ENCODE measurements at regions not wholly inside any gene's neighbourhood (a gene's known extent, or its start where the extent isn't known, plus 50 kb on each side); places are given as distances from the start of the nearest gene placed in this dataset.
"Not testable (repeated sequence)": the region's sequence is repeated elsewhere in the genome, so short reads cannot be mapped to it uniquely, and the experiment has no call there.

DNA sequence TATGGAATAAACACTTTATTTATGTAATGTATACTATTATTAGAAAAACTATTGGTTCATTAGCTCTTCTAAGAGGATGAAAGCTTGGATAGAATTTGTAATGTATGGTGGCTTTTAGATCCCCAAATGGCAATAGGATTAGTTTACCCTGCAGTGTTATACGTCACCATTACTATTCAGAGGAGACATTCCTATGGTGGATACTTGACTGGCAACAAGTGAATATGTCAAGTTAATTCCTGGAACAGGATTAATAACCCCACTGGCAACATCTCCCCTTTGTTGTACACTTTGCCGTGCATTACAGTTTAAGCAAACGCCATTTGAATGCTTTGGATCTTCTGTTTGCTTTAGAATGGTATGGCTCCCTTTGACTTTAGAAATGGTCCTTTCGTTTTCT is 420.3 kb downstream of the FAM47B start:
- Histone ChIP-seq H3K4me3 (no peak overlapping the region), H3K9me3 (no peaks in the 10 kb centered on the region), H3K36me3 (no peaks in the 10 kb centered on the region), H3K27ac (no peak overlapping the region), H3K27me3 (replicated peaks; ENCODE audit: insufficient read depth) (no peaks in the 10 kb centered on the region), H3K4me1 (replicated peaks) (no peaks in the 10 kb centered on the region)
- TF ChIP-seq POLR2A (IDR thresholded peaks at IDR 0.05) (no peak), POLR2AphosphoS5 (IDR thresholded peaks at IDR 0.05) (no peak), CTCF (IDR thresholded peaks at IDR 0.05) (no peak)
- intact Hi-C loops (cut with DNase I) = no loop called here
- DNase-seq (ENCODE audit: low spot score) = no peak
- 64% methylated on average over 4 of the region's 4 CpGs for WGBS

DNA sequence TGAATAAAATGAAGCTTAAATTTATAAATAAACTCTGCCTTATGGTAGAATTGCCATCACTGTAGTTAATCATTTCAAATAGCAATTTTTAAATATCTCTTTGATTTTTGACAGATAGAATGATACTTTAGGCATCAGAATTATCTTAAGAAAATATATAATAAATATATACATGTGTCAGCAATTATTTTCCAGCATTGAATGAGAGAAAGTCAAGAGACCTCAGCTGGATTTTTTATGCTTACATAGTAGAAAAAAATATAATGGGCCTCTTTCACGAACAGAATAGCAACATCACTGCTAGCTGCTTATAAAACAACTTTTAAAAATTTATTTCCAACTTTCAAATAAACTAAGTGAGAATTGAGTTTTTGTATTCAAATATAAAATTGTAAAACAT is 424.0 kb upstream of the MAGEB16 start:
- no peaks in the 10 kb centered on the region for H3K9me3 ChIP-seq
- no peaks in the 10 kb centered on the region for H3K4me1 ChIP-seq (replicated peaks)
- 70% methylated on average over 1 of the region's 1 CpG for WGBS
- H3K27me3 ChIP-seq (replicated peaks; ENCODE audit: insufficient read depth) = no peaks in the 10 kb centered on the region
- H3K4me3 ChIP-seq = no peak overlapping the region
- H3K36me3 ChIP-seq = no peaks in the 10 kb centered on the region
- no peak for DNase-seq (ENCODE audit: low spot score)
- TF ChIP-seq CTCF (IDR thresholded peaks at IDR 0.05) = no peak
- TF ChIP-seq POLR2A (IDR thresholded peaks at IDR 0.05) = no peak
- no peak for TF ChIP-seq POLR2AphosphoS5 (IDR thresholded peaks at IDR 0.05)
- intact Hi-C loops (cut with DNase I) = no loop called here
- no peak overlapping the region for H3K27ac ChIP-seq

GRCh38 chrX:35380808-35381700 is 417.1 kb upstream of the MAGEB16 start:
- intact Hi-C loops (cut with DNase I) = no loop called here
- TF ChIP-seq CTCF (IDR thresholded peaks at IDR 0.05) = peak in 1 of 4 experiments; percentile 38
- no peak for TF ChIP-seq POLR2A (IDR thresholded peaks at IDR 0.05)
- TF ChIP-seq POLR2AphosphoS5 (IDR thresholded peaks at IDR 0.05) = no peak
- H3K4me3 ChIP-seq = no peak overlapping the region
- DNase-seq (ENCODE audit: low spot score) = no peak
- 84% methylated on average over 6 of the region's 6 CpGs for WGBS
- H3K9me3 ChIP-seq = no peaks in the 10 kb centered on the region
- no peaks in the 10 kb centered on the region for H3K4me1 ChIP-seq (replicated peaks)
- H3K27ac ChIP-seq = no peak overlapping the region
- no peaks in the 10 kb centered on the region for H3K36me3 ChIP-seq
- H3K27me3 ChIP-seq (replicated peaks; ENCODE audit: insufficient read depth) = no peaks in the 10 kb centered on the region

DNA sequence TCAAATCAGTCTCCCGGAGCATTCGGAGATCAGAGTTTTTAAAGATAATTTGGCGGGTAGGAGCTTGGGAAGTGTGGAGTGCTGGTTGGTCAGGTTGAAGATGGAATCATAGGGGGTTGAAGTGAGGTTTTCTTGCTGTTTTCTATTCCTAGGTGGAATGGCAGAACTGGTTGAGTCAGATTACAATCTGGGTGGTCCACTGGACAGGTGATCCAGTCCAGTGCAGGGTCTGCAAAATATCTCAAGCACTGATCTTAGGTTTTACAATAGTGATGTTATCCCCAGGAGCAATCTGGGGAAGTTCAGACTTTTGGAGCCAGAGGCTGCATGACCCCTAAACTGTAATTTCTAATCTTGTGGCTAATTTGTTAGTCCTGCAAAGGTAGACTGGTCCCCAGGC is 416.4 kb upstream of the MAGEB16 start:
- WGBS = 100% methylated on average over 3 of the region's 3 CpGs
- intact Hi-C loops (cut with DNase I) = not testable (repeated sequence)

GRCh38 chrX:35382966-35383365 is 415.2 kb upstream of the MAGEB16 start:
- WGBS = 79% methylated on average over 3 of the region's 4 CpGs
- intact Hi-C loops (cut with DNase I) = no loop called here
- no peak overlapping the region for H3K4me3 ChIP-seq
- H3K27me3 ChIP-seq (replicated peaks; ENCODE audit: insufficient read depth) = no peaks in the 10 kb centered on the region
- TF ChIP-seq POLR2A (IDR thresholded peaks at IDR 0.05) (no peak), CTCF (IDR thresholded peaks at IDR 0.05) (no peak), POLR2AphosphoS5 (IDR thresholded peaks at IDR 0.05) (no peak)
- no peak overlapping the region for H3K27ac ChIP-seq
- H3K9me3 ChIP-seq = no peaks in the 10 kb centered on the region
- H3K4me1 ChIP-seq (replicated peaks) = no peaks in the 10 kb centered on the region
- H3K36me3 ChIP-seq = no peaks in the 10 kb centered on the region
- no peak for DNase-seq (ENCODE audit: low spot score)

More for the DNA sequence above, 416.4 kb upstream of the MAGEB16 start:
- not testable (repeated sequence) for DNase-seq (ENCODE audit: low spot score); H3K4me3 ChIP-seq; H3K27me3 ChIP-seq (replicated peaks; ENCODE audit: insufficient read depth); H3K9me3 ChIP-seq; H3K27ac ChIP-seq; H3K36me3 ChIP-seq; H3K4me1 ChIP-seq (replicated peaks)

Measured in prostate gland (tissue), 2 donors.